Germinal center (tissue), 1 donor: ENCODE measurements at regions not wholly inside any gene's neighbourhood (a gene's known extent, or its start where the extent isn't known, plus 50 kb on each side); places are given as distances from the start of the nearest gene placed in this dataset.
"Not testable (repeated sequence)": the region's sequence is repeated elsewhere in the genome, so short reads cannot be mapped to it uniquely, and the experiment has no call there.

ENCODE experiments used
- DNase-seq: peaks from one replicate; pipeline ENCODE4 v3.0.0; 2012; ENCODE audit warnings: mixed read lengths, low spot score

- DNase-seq = no peak
Observed at GRCh38 chr2:120628248-120628647, 107.4 kb upstream of the GLI2 start.

- DNase-seq = no peak
Observed at GRCh38 chr2:120629241-120629895, 106.3 kb upstream of the GLI2 start.

- no peak for DNase-seq
Observed at GRCh38 chr2:120630031-120630701, 105.5 kb upstream of the GLI2 start.

- DNase-seq = no peak
Observed at GRCh38 chr2:120631236-120631635, 104.4 kb upstream of the GLI2 start.

- no peak for DNase-seq
Observed at GRCh38 chr2:120631724-120632123, 103.9 kb upstream of the GLI2 start.

GRCh38 chr2:120632796-120633646 is 102.6 kb upstream of the GLI2 start:
- no peak for DNase-seq

GRCh38 chr2:120634533-120634932 is 101.1 kb upstream of the GLI2 start:
- DNase-seq = no peak

- no peak for DNase-seq
Observed at GRCh38 chr2:120635146-120635545, 100.5 kb upstream of the GLI2 start.

- DNase-seq = no peak
Observed at GRCh38 chr2:120637847-120638246, 97.8 kb upstream of the GLI2 start.

- no peak for DNase-seq
Observed at GRCh38 chr2:120638450-120638849, 97.2 kb upstream of the GLI2 start.

- DNase-seq = no peak
Observed at GRCh38 chr2:120641366-120641771, 94.3 kb upstream of the GLI2 start.

- no peak for DNase-seq
Observed at GRCh38 chr2:120642646-120643045, 93.0 kb upstream of the GLI2 start.

- DNase-seq = no peak
Observed at GRCh38 chr2:120646994-120647393, 88.7 kb upstream of the GLI2 start.

- DNase-seq = no peak
Observed at GRCh38 chr2:120647487-120647886, 88.2 kb upstream of the GLI2 start.

GRCh38 chr2:120649381-120649780 is 86.3 kb upstream of the GLI2 start:
- not testable (repeated sequence) for DNase-seq

GRCh38 chr2:120650022-120650644 is 85.5 kb upstream of the GLI2 start:
- DNase-seq = no peak

GRCh38 chr2:120651818-120652217 is 83.8 kb upstream of the GLI2 start:
- no peak for DNase-seq

- no peak for DNase-seq
Observed at GRCh38 chr2:120653046-120653445, 82.6 kb upstream of the GLI2 start.

- no peak for DNase-seq
Observed at GRCh38 chr2:120653871-120654270, 81.8 kb upstream of the GLI2 start.

- DNase-seq = no peak
Observed at GRCh38 chr2:120654381-120655134, 81.1 kb upstream of the GLI2 start.

GRCh38 chr2:120656273-120656950 is 79.3 kb upstream of the GLI2 start:
- DNase-seq = no peak
